ENCODE measurements at regions not wholly inside any gene's neighbourhood (a gene's known extent, or its start where the extent isn't known, plus 50 kb on each side); places are given as distances from the start of the nearest gene placed in this dataset.

DNA sequence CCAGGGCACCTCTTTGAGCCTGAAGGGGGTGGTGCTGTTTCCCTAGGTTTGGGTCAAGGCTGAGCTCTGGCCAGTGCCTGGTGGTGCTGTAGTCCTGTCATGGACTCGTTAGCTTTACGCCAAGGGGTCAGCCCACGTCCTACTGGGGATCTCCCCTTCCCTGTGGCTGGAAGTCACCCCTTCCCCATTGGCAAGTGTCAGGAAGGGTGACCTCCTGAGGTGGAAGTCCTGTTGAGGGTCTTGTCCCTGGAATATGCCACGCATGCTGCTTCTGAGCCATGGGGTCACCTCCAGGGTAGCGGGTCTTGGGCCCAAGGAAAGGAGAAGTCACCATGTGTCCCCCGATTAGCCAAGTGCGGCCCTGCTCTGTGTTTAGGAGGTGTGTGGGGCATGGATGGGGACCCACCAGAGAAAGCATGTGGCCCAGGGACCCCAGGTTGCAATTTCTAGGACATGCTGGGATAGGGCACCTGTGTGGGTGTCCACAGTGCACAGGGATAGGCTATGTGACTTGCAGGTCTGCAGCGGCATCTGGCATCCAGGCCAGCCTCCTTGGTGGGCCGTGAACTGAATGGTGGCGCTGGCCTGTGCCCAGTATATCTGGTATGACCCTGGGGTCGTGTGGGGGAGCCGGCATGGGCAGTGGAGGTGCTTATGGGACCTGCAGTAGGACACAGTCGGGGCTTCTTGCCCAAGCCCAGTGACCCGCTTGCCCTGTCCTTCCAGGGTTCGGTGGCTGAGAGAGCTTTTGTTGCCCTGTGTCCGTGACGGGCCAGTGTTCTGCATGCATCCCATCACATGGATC is 226.7 kb downstream of the SNRPN start:
- TF ChIP-seq, protein P1, sequence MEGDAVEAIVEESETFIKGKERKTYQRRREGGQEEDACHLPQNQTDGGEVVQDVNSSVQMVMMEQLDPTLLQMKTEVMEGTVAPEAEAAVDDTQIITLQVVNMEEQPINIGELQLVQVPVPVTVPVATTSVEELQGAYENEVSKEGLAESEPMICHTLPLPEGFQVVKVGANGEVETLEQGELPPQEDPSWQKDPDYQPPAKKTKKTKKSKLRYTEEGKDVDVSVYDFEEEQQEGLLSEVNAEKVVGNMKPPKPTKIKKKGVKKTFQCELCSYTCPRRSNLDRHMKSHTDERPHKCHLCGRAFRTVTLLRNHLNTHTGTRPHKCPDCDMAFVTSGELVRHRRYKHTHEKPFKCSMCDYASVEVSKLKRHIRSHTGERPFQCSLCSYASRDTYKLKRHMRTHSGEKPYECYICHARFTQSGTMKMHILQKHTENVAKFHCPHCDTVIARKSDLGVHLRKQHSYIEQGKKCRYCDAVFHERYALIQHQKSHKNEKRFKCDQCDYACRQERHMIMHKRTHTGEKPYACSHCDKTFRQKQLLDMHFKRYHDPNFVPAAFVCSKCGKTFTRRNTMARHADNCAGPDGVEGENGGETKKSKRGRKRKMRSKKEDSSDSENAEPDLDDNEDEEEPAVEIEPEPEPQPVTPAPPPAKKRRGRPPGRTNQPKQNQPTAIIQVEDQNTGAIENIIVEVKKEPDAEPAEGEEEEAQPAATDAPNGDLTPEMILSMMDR (conservative IDR thresholded peaks at IDR 0.05; ENCODE audit: low read depth, low read length) = no peak
- TF ChIP-seq RFX5 (IDR thresholded peaks at IDR 0.05; ENCODE audit: low read depth, low read length) (no peak), CEBPB (IDR thresholded peaks at IDR 0.05; ENCODE audit: low read depth, low read length) (no peak), BHLHE40 (IDR thresholded peaks at IDR 0.05; ENCODE audit: low read depth, low read length) (no peak), SMC3 (IDR thresholded peaks at IDR 0.05; ENCODE audit: low read depth, low read length) (no peak)
